ENCODE measurements at regions not wholly inside any gene's neighbourhood (a gene's known extent, or its start where the extent isn't known, plus 50 kb on each side); places are given as distances from the start of the nearest gene placed in this dataset.

DNA sequence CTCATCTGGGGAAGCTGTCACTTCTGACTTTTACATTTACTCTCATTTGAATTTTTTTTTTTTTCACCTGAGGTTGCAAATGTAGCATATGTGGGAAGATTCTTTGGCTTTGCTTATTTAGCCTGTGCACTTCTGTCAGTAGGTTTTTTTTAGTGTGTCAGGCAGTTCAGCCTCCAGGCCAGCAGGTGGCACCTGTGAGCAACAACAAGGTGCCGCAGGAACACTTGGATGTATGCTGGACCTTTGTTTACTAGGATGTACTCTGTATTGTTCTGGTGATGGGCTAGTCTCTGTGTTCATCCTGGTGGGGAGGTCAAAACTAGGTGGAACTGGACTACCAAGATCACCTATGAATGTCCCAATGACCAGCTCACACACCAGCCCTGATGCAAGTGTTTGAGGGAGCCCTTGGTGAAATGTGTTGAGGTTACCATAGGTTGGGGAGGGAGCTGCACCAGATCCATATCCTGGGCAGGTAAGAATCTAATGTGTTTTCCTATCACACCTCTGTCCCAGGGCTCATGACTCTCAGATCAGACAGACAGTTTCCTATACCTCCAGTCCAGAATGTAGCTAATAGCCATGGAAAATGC is 618.2 kb downstream of the BRINP3 start:
- no peak for ATAC-seq
- TF ChIP-seq, protein P1, sequence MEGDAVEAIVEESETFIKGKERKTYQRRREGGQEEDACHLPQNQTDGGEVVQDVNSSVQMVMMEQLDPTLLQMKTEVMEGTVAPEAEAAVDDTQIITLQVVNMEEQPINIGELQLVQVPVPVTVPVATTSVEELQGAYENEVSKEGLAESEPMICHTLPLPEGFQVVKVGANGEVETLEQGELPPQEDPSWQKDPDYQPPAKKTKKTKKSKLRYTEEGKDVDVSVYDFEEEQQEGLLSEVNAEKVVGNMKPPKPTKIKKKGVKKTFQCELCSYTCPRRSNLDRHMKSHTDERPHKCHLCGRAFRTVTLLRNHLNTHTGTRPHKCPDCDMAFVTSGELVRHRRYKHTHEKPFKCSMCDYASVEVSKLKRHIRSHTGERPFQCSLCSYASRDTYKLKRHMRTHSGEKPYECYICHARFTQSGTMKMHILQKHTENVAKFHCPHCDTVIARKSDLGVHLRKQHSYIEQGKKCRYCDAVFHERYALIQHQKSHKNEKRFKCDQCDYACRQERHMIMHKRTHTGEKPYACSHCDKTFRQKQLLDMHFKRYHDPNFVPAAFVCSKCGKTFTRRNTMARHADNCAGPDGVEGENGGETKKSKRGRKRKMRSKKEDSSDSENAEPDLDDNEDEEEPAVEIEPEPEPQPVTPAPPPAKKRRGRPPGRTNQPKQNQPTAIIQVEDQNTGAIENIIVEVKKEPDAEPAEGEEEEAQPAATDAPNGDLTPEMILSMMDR (IDR thresholded peaks at IDR 0.05): peak in 4 of 7 experiments; percentile 9 to 25 (median 22)
- no peak for TF ChIP-seq POLR2A (IDR thresholded peaks at IDR 0.05)
- 58 to 90% methylated on average over 1 of the region's 1 CpG for WGBS, 2 donors
- Histone ChIP-seq H3K27me3 (no peaks in the 10 kb centered on the region), H3K36me3 (replicated peaks in 1 of 2; ENCODE audit: insufficient read depth in 1 of 2, low read depth in 2 of 2) (no peaks in the 10 kb centered on the region), H3K27ac (no peak overlapping the region), H3K4me3 (no peak overlapping the region), H3K4me1 (no peaks in the 10 kb centered on the region), H3K9me3 (no peaks in the 10 kb centered on the region)
- intact Hi-C loops (cut with DNase I): no loop called here
- peak in 1 of 4 donors; percentile 8 for DNase-seq

DNA sequence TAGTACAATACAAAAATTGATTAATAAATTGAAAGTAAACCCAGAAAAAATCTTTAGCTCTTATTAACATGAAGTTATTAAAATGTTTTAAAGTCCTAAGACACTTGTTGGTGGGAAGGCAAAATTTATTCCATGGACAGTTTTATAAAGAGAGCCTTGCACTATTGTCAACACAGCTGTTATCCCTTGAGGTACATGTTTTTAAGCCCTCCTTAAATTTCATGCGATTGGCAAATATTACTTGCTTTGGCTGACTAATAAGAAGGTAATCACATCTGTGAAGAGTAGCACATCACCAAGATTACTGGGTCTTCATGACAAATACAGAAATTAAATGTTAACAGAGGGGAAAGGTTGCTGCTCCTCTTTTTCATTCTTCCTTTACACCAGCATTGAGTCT is 611.1 kb downstream of the BRINP3 start:
- Histone ChIP-seq H3K4me1 (no peaks in the 10 kb centered on the region), H3K9me3 (no peaks in the 10 kb centered on the region), H3K27me3 (no peaks in the 10 kb centered on the region), H3K36me3 (replicated peaks in 1 of 2; ENCODE audit: insufficient read depth in 1 of 2, low read depth in 2 of 2) (no peaks in the 10 kb centered on the region), H3K27ac (no peak overlapping the region), H3K4me3 (no peak overlapping the region)
- intact Hi-C loops (cut with DNase I): no loop called here
- DNase-seq (no peak), ATAC-seq (no peak)
- WGBS, 2 donors: 58 to 61% methylated on average over 1 of the region's 1 CpG
- no peak for TF ChIP-seq POLR2A (IDR thresholded peaks at IDR 0.05)

DNA sequence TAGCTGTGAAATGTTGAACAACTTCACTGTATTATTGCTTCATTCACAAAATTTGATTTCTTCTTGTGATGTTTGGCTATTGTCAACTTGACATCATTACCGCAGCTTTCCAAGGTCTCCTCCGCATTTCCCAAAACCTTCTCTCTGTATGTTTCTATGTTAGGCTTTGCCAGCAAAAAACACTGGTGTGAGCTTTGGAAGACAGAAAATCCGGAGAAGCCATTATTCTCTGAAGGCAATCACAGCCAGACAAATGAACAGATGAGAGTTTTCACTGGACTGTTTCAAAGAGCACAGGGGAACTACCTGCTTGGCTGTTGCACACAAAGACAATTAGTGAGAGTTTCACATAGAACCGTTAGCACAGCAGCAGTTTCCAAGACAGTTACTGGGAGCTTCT is 609.6 kb downstream of the BRINP3 start:
- ATAC-seq (no peak), DNase-seq (no peak)
- intact Hi-C loops (cut with DNase I): no loop called here
- H3K27me3 ChIP-seq: no peaks in the 10 kb centered on the region
- 47 to 58% methylated on average over 4 of the region's 4 CpGs for WGBS, 2 donors
- H3K4me1 ChIP-seq: no peaks in the 10 kb centered on the region
- no peak overlapping the region for H3K27ac ChIP-seq
- no peaks in the 10 kb centered on the region for H3K9me3 ChIP-seq
- H3K36me3 ChIP-seq (replicated peaks in 1 of 2; ENCODE audit: insufficient read depth in 1 of 2, low read depth in 2 of 2): no peaks in the 10 kb centered on the region
- H3K4me3 ChIP-seq: no peak overlapping the region
- TF ChIP-seq, protein P1 (IDR thresholded peaks at IDR 0.05): no peak
- no peak for TF ChIP-seq POLR2A (IDR thresholded peaks at IDR 0.05)

DNA sequence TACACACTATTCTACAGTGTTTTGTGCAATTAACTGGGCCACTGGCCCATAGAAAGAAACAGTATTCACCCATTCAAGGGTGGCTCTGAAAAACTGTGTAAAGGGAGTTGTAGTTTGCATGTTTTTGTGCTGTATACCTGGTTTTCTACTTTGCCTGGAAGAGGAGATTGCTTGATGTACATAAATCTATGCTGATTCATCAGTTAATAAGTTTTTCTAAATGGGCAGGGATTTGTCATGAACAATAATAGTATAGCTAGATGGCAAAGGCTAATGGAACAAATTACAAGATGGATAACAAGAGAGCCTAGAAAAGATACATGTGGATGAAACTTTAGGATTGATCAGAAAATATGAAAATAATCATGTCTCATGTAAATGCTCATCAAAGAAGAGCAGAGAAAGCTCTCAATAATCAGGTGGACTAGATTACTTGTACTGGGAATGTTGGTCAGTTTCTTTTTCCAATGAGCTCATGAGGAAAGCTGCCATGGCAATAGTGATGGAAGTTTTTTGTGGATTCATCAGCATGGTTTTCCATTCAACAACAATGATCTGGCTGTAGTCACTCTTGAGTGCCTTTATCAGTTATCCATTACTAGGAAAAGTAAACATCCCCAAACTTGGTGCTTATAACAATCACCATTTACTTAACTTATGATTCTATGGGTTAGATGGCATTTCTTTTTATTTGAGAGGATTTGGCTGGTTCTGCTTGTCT is 602.8 kb downstream of the BRINP3 start:
- Histone ChIP-seq H3K27ac (no peak overlapping the region), H3K36me3 (replicated peaks in 1 of 2; ENCODE audit: insufficient read depth in 1 of 2, low read depth in 2 of 2) (no peaks in the 10 kb centered on the region), H3K9me3 (no peaks in the 10 kb centered on the region), H3K27me3 (no peaks in the 10 kb centered on the region), H3K4me1 (no peaks in the 10 kb centered on the region), H3K4me3 (no peak overlapping the region)
- no peak for DNase-seq
- intact Hi-C loops (cut with DNase I): no loop called here
- TF ChIP-seq POLR2A (IDR thresholded peaks at IDR 0.05): no peak
- TF ChIP-seq, protein P1 (IDR thresholded peaks at IDR 0.05): no peak
- ATAC-seq: no peak

DNA sequence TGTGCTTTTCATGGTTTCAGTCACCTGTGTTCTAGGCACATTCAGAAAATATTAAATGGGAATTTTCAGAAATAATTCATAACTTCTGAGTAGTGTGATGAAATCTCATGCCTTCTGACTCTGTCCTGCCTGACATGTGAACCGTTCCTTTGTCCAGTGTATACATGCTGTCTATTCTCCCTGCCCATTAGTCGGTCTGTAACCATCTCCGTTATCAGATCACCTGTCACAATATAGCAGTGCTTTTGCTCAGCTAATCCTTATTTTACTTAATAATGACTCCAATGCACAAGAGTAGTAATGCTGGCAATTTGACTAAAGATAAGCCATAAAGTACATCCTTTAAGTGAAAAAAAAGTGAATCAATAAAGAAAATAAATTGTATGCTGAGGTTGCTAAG is 597.5 kb downstream of the BRINP3 start:
- no peak for DNase-seq

More for the DNA sequence above, 597.5 kb downstream of the BRINP3 start:
- Histone ChIP-seq H3K9me3 (no peaks in the 10 kb centered on the region), H3K4me1 (no peaks in the 10 kb centered on the region), H3K4me3 (no peak overlapping the region), H3K27me3 (no peaks in the 10 kb centered on the region), H3K36me3 (replicated peaks in 1 of 2; ENCODE audit: insufficient read depth in 1 of 2, low read depth in 2 of 2) (no peaks in the 10 kb centered on the region), H3K27ac (no peak overlapping the region)
- TF ChIP-seq POLR2A (IDR thresholded peaks at IDR 0.05): no peak
- TF ChIP-seq, protein P1 (IDR thresholded peaks at IDR 0.05): no peak
- WGBS, 2 donors: 24 to 41% methylated on average over 3 of the region's 3 CpGs
- intact Hi-C loops (cut with DNase I): no loop called here
- no peak for ATAC-seq

Measured in body of pancreas (tissue), 4 donors.